ENCODE measurements at regions not wholly inside any gene's neighbourhood (a gene's known extent, or its start where the extent isn't known, plus 50 kb on each side); places are given as distances from the start of the nearest gene placed in this dataset.
"Not testable (repeated sequence)": the region's sequence is repeated elsewhere in the genome, so short reads cannot be mapped to it uniquely, and the experiment has no call there.

GRCh38 chr6:55052846-55053245 is 121.5 kb upstream of the HCRTR2 start:
- intact Hi-C loops (cut with DNase I), result no loop called here
- Histone ChIP-seq H3K36me3 (no peaks in the 10 kb centered on the region), H3K4me1 (no peaks in the 10 kb centered on the region), H3K27ac (no peak overlapping the region), H3K27me3 (no peaks in the 10 kb centered on the region), H3K4me3 (replicated peaks in 1 of 3) (no peak overlapping the region), H3K9me3 (no peaks in the 10 kb centered on the region)
- no peak for DNase-seq
- TF ChIP-seq CTCF (IDR thresholded peaks at IDR 0.05) (no peak), POLR2A (IDR thresholded peaks at IDR 0.05) (no peak)

GRCh38 chr6:55058682-55059081 is 115.6 kb upstream of the HCRTR2 start:
- intact Hi-C loops (cut with DNase I), result no loop called here
- Histone ChIP-seq H3K27ac (no peak overlapping the region), H3K4me3 (replicated peaks in 1 of 3) (no peak overlapping the region), H3K36me3 (no peaks in the 10 kb centered on the region), H3K27me3 (no peaks in the 10 kb centered on the region), H3K9me3 (no peaks in the 10 kb centered on the region), H3K4me1 (no peaks in the 10 kb centered on the region)
- TF ChIP-seq POLR2A (IDR thresholded peaks at IDR 0.05) (no peak), CTCF (IDR thresholded peaks at IDR 0.05) (no peak)
- no peak for DNase-seq

GRCh38 chr6:55064711-55065420 is 109.4 kb upstream of the HCRTR2 start:
- no peaks in the 10 kb centered on the region for H3K9me3 ChIP-seq
- H3K27me3 ChIP-seq, result no peaks in the 10 kb centered on the region
- no peaks in the 10 kb centered on the region for H3K36me3 ChIP-seq
- intact Hi-C loops (cut with DNase I), result no loop called here
- H3K4me3 ChIP-seq (replicated peaks in 1 of 3), result no peak overlapping the region
- no peak for DNase-seq
- TF ChIP-seq POLR2A (IDR thresholded peaks at IDR 0.05), result no peak
- peaks cover 6 to 11% of the 10 kb centered on the region in 2 donors for H3K4me1 ChIP-seq
- no peak overlapping the region for H3K27ac ChIP-seq
- 58 to 76% methylated on average over 3 of the region's 3 CpGs for WGBS, 2 donors

- no peaks in the 10 kb centered on the region for H3K27me3 ChIP-seq
- H3K36me3 ChIP-seq, result no peaks in the 10 kb centered on the region
- H3K4me3 ChIP-seq (replicated peaks in 1 of 3), result no peak overlapping the region
- TF ChIP-seq CTCF (IDR thresholded peaks at IDR 0.05) (peak; percentile 16 to 84 (median 67)), POLR2A (IDR thresholded peaks at IDR 0.05) (no peak)
- no peak overlapping the region for H3K27ac ChIP-seq
- no peaks in the 10 kb centered on the region for H3K9me3 ChIP-seq
- peak; percentile 67 to 71 for DNase-seq
- WGBS, 2 donors, result 20% methylated on average over 3 of the region's 3 CpGs
- intact Hi-C loops (cut with DNase I), result no loop called here
- peaks cover 6 to 11% of the 10 kb centered on the region in 2 donors for H3K4me1 ChIP-seq
These were observed 105.1 kb upstream of the HCRTR2 start for GRCh38 chr6:55069132-55069781.

- H3K27ac ChIP-seq, result no peak overlapping the region
- no peaks in the 10 kb centered on the region for H3K4me1 ChIP-seq
- no peak for DNase-seq
- H3K27me3 ChIP-seq, result no peaks in the 10 kb centered on the region
- TF ChIP-seq POLR2A (IDR thresholded peaks at IDR 0.05), result no peak
- no peak for TF ChIP-seq CTCF (IDR thresholded peaks at IDR 0.05)
- 93 to 95% methylated on average over 3 of the region's 3 CpGs for WGBS, 2 donors
- intact Hi-C loops (cut with DNase I), result no loop called here
- no peaks in the 10 kb centered on the region for H3K9me3 ChIP-seq
- no peaks in the 10 kb centered on the region for H3K36me3 ChIP-seq
- no peak overlapping the region for H3K4me3 ChIP-seq (replicated peaks in 1 of 3)
These were observed 92.3 kb upstream of the HCRTR2 start for GRCh38 chr6:55082021-55082420.

- H3K4me3 ChIP-seq (replicated peaks in 1 of 3); H3K9me3 ChIP-seq; intact Hi-C loops (cut with DNase I); H3K36me3 ChIP-seq; DNase-seq; H3K27ac ChIP-seq; H3K4me1 ChIP-seq; H3K27me3 ChIP-seq: not testable (repeated sequence)
- WGBS, 2 donors, result 88 to 89% methylated on average over 6 of the region's 6 CpGs
These were observed 86.3 kb upstream of the HCRTR2 start for GRCh38 chr6:55088011-55088410.
